ENCODE measurements at regions not wholly inside any gene's neighbourhood (a gene's known extent, or its start where the extent isn't known, plus 50 kb on each side); places are given as distances from the start of the nearest gene placed in this dataset.

- TF ChIP-seq EZH2 (IDR thresholded peaks at IDR 0.05; ENCODE audit: insufficient read depth, poor library complexity, severe bottlenecking) (no peak), EZH2phosphoT487 (IDR thresholded peaks at IDR 0.05; ENCODE audit: insufficient read depth, low read depth) (no peak)
Observed at GRCh38 chr5:163727028-163727427, 221.6 kb downstream of the MAT2B start.
